AG04450 (cell line): ENCODE measurements at regions not wholly inside any gene's neighbourhood (a gene's known extent, or its start where the extent isn't known, plus 50 kb on each side); places are given as distances from the start of the nearest gene placed in this dataset.
"Not testable (repeated sequence)": the region's sequence is repeated elsewhere in the genome, so short reads cannot be mapped to it uniquely, and the experiment has no call there.

Experiments used
- CTCF ChIA-PET: fragments of 300-600, 350-600 bp; formaldehyde crosslinking; extraction: SDS; loops from one replicate; lab custom pipeline; 2022; ENCODE audit warnings: antibody characterized with exemption, inconsistent platforms; lab: Charles Lee
- POLR2A ChIA-PET: fragments of 350-600 bp; formaldehyde crosslinking; extraction: SDS; loops from one replicate; lab custom pipeline; 2021; ENCODE audit warnings: antibody characterized with exemption, inconsistent platforms; lab: Yijun Ruan, JAX
- DNase-seq: peaks from one replicate; pipeline ENCODE4 v3.0.0-alpha.2; 2011; ENCODE audit warnings: low read depth, low spot score
- H3K27ac ChIP-seq: one replicate; pipeline ENCODE4 v1.5.1; 2012; ENCODE audit warnings: low read depth, low read length, control low read depth
- H3K27me3 ChIP-seq: one replicate; pipeline ENCODE4 v1.6.0; 2012; ENCODE audit warnings: low read length; ENCODE audit not compliant: control insufficient read depth, insufficient read depth
- H3K4me3 ChIP-seq: 2 replicates; pipeline ENCODE4 v1.5.1; 2011; ENCODE audit warnings: mild to moderate bottlenecking, low read depth, low read length, control low read depth
- H3K9me3 ChIP-seq: 2 replicates; pipeline ENCODE4 v1.5.1; 2012; ENCODE audit warnings: low read length; ENCODE audit not compliant: control insufficient read depth, insufficient read depth
- CTCF ChIP-seq: IDR thresholded peaks from 2 replicates; pipeline ENCODE4 v1.5.1; 2011; ENCODE audit warnings: low read depth, low read length, control low read depth, inconsistent platforms

- peaks cover 14% of the 10 kb centered on the region for H3K9me3 ChIP-seq
- no peak for TF ChIP-seq CTCF
- H3K4me3 ChIP-seq: no peak overlapping the region
- CTCF ChIA-PET: no interaction called here
- POLR2A ChIA-PET: no interaction called here
- H3K27me3 ChIP-seq: no peaks in the 10 kb centered on the region
- no peak for DNase-seq
- no peak overlapping the region for H3K27ac ChIP-seq
Measured at GRCh38 chr5:118405650-118406061, 582.7 kb downstream of the DTWD2 start.

GRCh38 chr5:118397236-118397635, 591.1 kb downstream of the DTWD2 start:
- TF ChIP-seq CTCF: no peak
- POLR2A ChIA-PET: no interaction called here
- Histone ChIP-seq H3K27me3 (no peaks in the 10 kb centered on the region), H3K4me3 (no peak overlapping the region), H3K9me3 (no peaks in the 10 kb centered on the region), H3K27ac (no peak overlapping the region)
- CTCF ChIA-PET: no interaction called here
- DNase-seq: no peak

GRCh38 chr5:118392491-118392890, 595.9 kb downstream of the DTWD2 start:
- Histone ChIP-seq H3K27me3 (no peaks in the 10 kb centered on the region), H3K9me3 (peaks cover 4% of the 10 kb centered on the region; the same call in 1 of the 2 replicates), H3K4me3 (no peak overlapping the region), H3K27ac (no peak overlapping the region)
- no peak for TF ChIP-seq CTCF
- no peak for DNase-seq
- ChIA-PET CTCF (no interaction called here), POLR2A (no interaction called here)

- DNase-seq, H3K4me3 ChIP-seq, POLR2A ChIA-PET, CTCF ChIA-PET, H3K27me3 ChIP-seq, H3K27ac ChIP-seq: not testable (repeated sequence)
- H3K9me3 ChIP-seq: peaks cover 12% of the 10 kb centered on the region
Measured at GRCh38 chr5:118382931-118383330, 605.4 kb downstream of the DTWD2 start.

GRCh38 chr5:118379470-118379869, 608.9 kb downstream of the DTWD2 start:
- Histone ChIP-seq H3K27me3 (no peaks in the 10 kb centered on the region), H3K9me3 (peaks cover 12% of the 10 kb centered on the region), H3K4me3 (no peak overlapping the region), H3K27ac (no peak overlapping the region)
- no peak for TF ChIP-seq CTCF
- no peak for DNase-seq
- CTCF ChIA-PET: no interaction called here
- POLR2A ChIA-PET: no interaction called here

GRCh38 chr5:118378959-118379358, 609.4 kb downstream of the DTWD2 start:
- H3K27ac ChIP-seq: no peak overlapping the region
- no peak for TF ChIP-seq CTCF
- H3K4me3 ChIP-seq: no peak overlapping the region
- no peaks in the 10 kb centered on the region for H3K27me3 ChIP-seq
- ChIA-PET POLR2A (no interaction called here), CTCF (no interaction called here)
- DNase-seq: no peak
- H3K9me3 ChIP-seq: peaks cover 12% of the 10 kb centered on the region
